ENCODE measurements at regions not wholly inside any gene's neighbourhood (a gene's known extent, or its start where the extent isn't known, plus 50 kb on each side); places are given as distances from the start of the nearest gene placed in this dataset.
"Not testable (repeated sequence)": the region's sequence is repeated elsewhere in the genome, so short reads cannot be mapped to it uniquely, and the experiment has no call there.

DNA sequence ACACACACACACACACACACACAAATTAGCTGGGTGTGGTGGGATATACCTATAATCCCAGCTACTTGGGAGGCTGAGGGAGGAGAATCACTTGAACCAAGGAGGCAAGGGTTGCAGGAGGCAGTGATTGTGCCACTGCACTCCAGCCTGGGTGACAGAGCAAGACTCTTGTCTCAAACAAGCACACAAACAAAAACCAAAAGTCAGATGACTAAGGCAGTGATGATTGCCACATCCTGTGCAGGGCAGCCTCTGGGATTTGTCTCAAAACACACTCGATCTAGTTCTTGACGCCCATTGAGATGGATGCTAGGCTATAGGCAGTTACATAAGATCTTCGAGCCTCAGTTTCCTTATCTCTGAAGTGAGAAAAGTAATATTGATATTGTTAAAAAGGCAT, 183.1 kb upstream of the NOTCH2NLA start:
- CTCF ChIA-PET, result not testable (repeated sequence)

GRCh38 chr1:146409817-146410441, 181.1 kb upstream of the NOTCH2NLA start:
- peak overlapping the region; percentile 51 for H3K27ac ChIP-seq
- POLR2A ChIA-PET (ENCODE audit: low non-redundant PET); DNase-seq (ENCODE audit: low spot score); CTCF ChIA-PET: not testable (repeated sequence)

More for the DNA sequence above, 183.1 kb upstream of the NOTCH2NLA start:
- DNase-seq (ENCODE audit: low spot score); POLR2A ChIA-PET (ENCODE audit: low non-redundant PET); H3K27ac ChIP-seq: not testable (repeated sequence)

- POLR2A ChIA-PET (ENCODE audit: low non-redundant PET); CTCF ChIA-PET; DNase-seq (ENCODE audit: low spot score): not testable (repeated sequence)
- H3K27ac ChIP-seq, result peak overlapping the region; percentile 51
These were observed 180.4 kb upstream of the NOTCH2NLA start for GRCh38 chr1:146409116-146409801.

GRCh38 chr1:146401281-146401825, 172.5 kb upstream of the NOTCH2NLA start:
- DNase-seq (ENCODE audit: low spot score); H3K27ac ChIP-seq; POLR2A ChIA-PET (ENCODE audit: low non-redundant PET); CTCF ChIA-PET: not testable (repeated sequence)
- TF ChIP-seq, protein P1, sequence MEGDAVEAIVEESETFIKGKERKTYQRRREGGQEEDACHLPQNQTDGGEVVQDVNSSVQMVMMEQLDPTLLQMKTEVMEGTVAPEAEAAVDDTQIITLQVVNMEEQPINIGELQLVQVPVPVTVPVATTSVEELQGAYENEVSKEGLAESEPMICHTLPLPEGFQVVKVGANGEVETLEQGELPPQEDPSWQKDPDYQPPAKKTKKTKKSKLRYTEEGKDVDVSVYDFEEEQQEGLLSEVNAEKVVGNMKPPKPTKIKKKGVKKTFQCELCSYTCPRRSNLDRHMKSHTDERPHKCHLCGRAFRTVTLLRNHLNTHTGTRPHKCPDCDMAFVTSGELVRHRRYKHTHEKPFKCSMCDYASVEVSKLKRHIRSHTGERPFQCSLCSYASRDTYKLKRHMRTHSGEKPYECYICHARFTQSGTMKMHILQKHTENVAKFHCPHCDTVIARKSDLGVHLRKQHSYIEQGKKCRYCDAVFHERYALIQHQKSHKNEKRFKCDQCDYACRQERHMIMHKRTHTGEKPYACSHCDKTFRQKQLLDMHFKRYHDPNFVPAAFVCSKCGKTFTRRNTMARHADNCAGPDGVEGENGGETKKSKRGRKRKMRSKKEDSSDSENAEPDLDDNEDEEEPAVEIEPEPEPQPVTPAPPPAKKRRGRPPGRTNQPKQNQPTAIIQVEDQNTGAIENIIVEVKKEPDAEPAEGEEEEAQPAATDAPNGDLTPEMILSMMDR (conservative IDR thresholded peaks at IDR 0.05; ENCODE audit: low read depth), result peak; percentile 54

GRCh38 chr1:146400173-146401121, 171.6 kb upstream of the NOTCH2NLA start:
- POLR2A ChIA-PET (ENCODE audit: low non-redundant PET); H3K27ac ChIP-seq; DNase-seq (ENCODE audit: low spot score); CTCF ChIA-PET: not testable (repeated sequence)

- H3K27ac ChIP-seq; CTCF ChIA-PET; DNase-seq (ENCODE audit: low spot score); POLR2A ChIA-PET (ENCODE audit: low non-redundant PET): not testable (repeated sequence)
These were observed 170.4 kb upstream of the NOTCH2NLA start for GRCh38 chr1:146399225-146399624.

GRCh38 chr1:146396801-146397200, 168.0 kb upstream of the NOTCH2NLA start:
- POLR2A ChIA-PET (ENCODE audit: low non-redundant PET); H3K27ac ChIP-seq; DNase-seq (ENCODE audit: low spot score): not testable (repeated sequence)
- CTCF ChIA-PET, result interaction anchor here (0.6 kb wide), 1 partner anchor 293 kb away, joined by 3 read pairs; no protein-coding TSS in a partner anchor

GRCh38 chr1:146396242-146396641, 167.4 kb upstream of the NOTCH2NLA start:
- DNase-seq (ENCODE audit: low spot score); POLR2A ChIA-PET (ENCODE audit: low non-redundant PET); H3K27ac ChIP-seq: not testable (repeated sequence)
- CTCF ChIA-PET, result interaction anchor here (0.6 kb wide), 1 partner anchor 294 kb away, joined by 3 read pairs; no protein-coding TSS in a partner anchor

DNA sequence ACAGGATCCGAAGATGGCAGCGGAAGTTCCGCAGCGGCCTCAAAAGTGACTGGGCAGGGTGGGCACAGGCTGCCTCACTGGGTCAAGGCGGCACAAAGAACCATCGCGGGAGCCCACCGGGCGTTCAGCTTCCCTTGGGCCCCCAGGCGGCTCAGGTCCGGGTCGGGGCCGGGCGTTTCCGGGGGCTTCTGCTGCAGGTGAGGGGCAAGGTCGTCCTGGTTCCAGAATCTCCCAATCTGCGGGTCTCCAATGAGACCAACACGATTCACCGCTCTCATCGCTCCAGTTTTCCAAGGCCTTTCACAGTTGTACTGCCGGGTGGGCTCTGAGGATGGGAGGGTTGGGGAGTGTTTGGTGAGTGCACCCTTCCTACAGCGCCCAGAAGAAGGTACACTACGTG, 165.0 kb upstream of the NOTCH2NLA start:
- DNase-seq (ENCODE audit: low spot score); POLR2A ChIA-PET (ENCODE audit: low non-redundant PET); H3K27ac ChIP-seq; CTCF ChIA-PET: not testable (repeated sequence)

GRCh38 chr1:146393154-146393553, 164.3 kb upstream of the NOTCH2NLA start:
- POLR2A ChIA-PET (ENCODE audit: low non-redundant PET); H3K27ac ChIP-seq; DNase-seq (ENCODE audit: low spot score); CTCF ChIA-PET: not testable (repeated sequence)

DNA sequence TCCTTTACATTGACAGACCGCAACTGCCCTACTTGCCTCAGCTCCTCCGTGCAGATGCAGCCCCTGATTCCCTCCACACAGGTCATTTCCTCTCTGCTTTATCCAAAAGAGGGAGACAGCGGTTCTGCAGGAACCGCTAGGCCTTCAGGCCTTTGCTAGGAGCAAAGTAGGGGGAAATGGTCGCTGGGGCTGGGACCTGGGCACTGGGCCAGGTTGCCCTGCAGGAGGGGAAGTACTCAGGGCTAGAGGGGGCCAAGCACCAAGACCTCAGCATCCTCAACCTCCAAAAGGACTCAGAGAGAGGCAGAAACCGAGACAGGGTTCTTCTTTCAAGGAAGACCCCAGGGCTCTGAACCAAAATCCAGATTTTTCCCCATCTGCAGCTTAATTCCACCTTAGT, 160.4 kb upstream of the NOTCH2NLA start:
- POLR2A ChIA-PET (ENCODE audit: low non-redundant PET); DNase-seq (ENCODE audit: low spot score); H3K27ac ChIP-seq; CTCF ChIA-PET: not testable (repeated sequence)

DNA sequence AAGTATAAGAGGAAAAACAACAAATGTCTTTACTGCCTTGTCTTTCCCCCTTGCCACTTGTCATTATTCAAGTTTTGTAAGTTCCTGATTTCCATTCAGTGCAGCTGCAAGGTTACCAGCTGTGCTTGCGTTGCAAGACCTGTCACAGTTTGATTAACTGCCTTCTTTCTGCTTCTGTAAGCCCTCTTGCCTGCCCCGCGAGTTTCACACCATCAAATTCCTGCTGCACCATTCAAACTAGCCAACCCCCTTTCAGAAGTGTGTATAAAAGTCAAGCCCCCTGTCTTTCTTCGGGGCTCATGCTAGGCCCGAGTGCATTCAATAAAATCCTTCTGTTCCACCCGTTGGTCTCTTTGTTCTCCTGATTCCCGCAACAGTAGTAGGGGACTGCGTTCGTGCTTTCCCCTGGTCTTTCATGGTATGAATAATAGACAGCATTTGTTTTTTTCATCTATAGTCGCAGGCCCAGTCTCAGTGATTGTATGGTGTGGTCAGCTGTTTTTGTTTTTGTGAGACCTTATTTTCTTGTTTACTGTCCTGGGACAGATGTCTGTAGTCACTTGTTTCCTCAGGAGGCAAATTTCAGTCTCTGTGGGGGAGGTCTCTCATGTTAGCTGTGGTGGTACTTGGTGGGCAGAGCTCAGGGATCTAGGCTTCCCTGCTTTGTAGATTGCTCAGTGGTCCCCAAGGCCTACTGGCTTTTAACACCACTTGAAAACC, 159.1 kb upstream of the NOTCH2NLA start:
- CTCF ChIA-PET; DNase-seq (ENCODE audit: low spot score): not testable (repeated sequence)
- POLR2A ChIA-PET (ENCODE audit: low non-redundant PET), result interaction anchor here (0.6 kb wide), 2 partner anchors 11 to 1505 kb away, joined by 3 to 8 read pairs; no protein-coding TSS in a partner anchor
- H3K27ac ChIP-seq, result peak overlapping the region; percentile 92

- peak overlapping the region; percentile 92 for H3K27ac ChIP-seq
- DNase-seq (ENCODE audit: low spot score); CTCF ChIA-PET: not testable (repeated sequence)
- POLR2A ChIA-PET (ENCODE audit: low non-redundant PET), result interaction anchor here (0.6 kb wide), 2 partner anchors 10 to 1505 kb away, joined by 3 to 8 read pairs; no protein-coding TSS in a partner anchor
These were observed 158.3 kb upstream of the NOTCH2NLA start for GRCh38 chr1:146386851-146387749.

DNA sequence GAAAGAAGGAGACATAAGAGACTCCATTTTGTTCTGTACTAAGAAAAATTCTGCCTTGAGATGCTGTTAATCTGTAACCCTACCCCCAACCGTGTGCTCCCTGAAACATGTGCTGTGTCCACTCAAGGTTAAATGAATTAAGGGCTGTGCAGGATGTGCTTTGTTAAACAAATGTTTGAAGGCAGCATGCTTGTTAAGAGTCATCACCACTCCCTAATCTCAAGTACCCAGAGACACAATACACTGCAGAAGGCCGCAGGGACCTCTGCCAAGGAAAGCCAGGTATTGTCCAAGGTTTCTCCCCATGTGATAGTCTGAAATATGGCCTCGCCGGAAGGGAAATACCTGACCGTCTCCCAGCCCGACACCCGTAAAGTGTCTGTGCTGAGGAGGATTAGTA, 152.4 kb upstream of the NOTCH2NLA start:
- H3K27ac ChIP-seq; POLR2A ChIA-PET (ENCODE audit: low non-redundant PET); DNase-seq (ENCODE audit: low spot score); CTCF ChIA-PET: not testable (repeated sequence)

All from RWPE1 (cell line).